PC-9 (cell line): ENCODE measurements at regions not wholly inside any gene's neighbourhood (a gene's known extent, or its start where the extent isn't known, plus 50 kb on each side); places are given as distances from the start of the nearest gene placed in this dataset.

Experiments used
- BruUV-seq: library from RNA; stranded (reverse); fragments of 400-500 nt; replicated peaks from 2 replicates; lab custom pipeline; 2021; lab: Mats Ljungman, UMichigan
- CTCF ChIA-PET: fragments of 300-600 bp; sonication (Branson Sonifier 250); formaldehyde crosslinking; loops from one replicate; lab custom pipeline; 2022; ENCODE audit warnings: antibody characterized with exemption; lab: Charles Lee
- POLR2A ChIA-PET: fragments of 300-600 bp; sonication (Branson Sonifier 250); formaldehyde crosslinking; loops from one replicate; lab custom pipeline; 2022; ENCODE audit warnings: antibody characterized with exemption; ENCODE audit not compliant: unreplicated experiment; lab: Charles Lee
- DNase-seq, 2 experiments: peaks; one replicate each; pipeline versions ENCODE4 v3.0.0 to v3.0.0-alpha.2; 2015 to 2022; ENCODE audit warnings: mixed read lengths in 1 of 2
- H2AFZ ChIP-seq: fragments of 200-600 bp; sonication (generic); 2 replicates; pipeline ENCODE4 v1.8.1; 2017; ENCODE audit warnings: antibody characterized with exemption
- H3F3A ChIP-seq: fragments of 200-600 bp; sonication (generic); 2 replicates; pipeline ENCODE4 v1.8.1; 2017; ENCODE audit warnings: antibody characterized with exemption, mild to moderate bottlenecking, low read depth; ENCODE audit not compliant: insufficient read depth
- H3K27ac ChIP-seq: fragments of 200-600 bp; sonication (generic); 2 replicates; pipeline ENCODE4 v1.6.1; 2016; ENCODE audit warnings: mixed run types
- H3K27me3 ChIP-seq: fragments of 200-600 bp; sonication (generic); 2 replicates; pipeline ENCODE4 v1.6.1; 2016; ENCODE audit warnings: low read depth, mixed run types; ENCODE audit not compliant: insufficient read depth
- H3K36me3 ChIP-seq: fragments of 200-600 bp; sonication (generic); 2 replicates; pipeline ENCODE4 v1.6.1; 2016; ENCODE audit warnings: low read depth, mixed run types
- H3K4me1 ChIP-seq: fragments of 200-600 bp; sonication (generic); replicated peaks from 2 replicates; pipeline ENCODE4 v1.6.1; 2016; ENCODE audit warnings: mixed run types; ENCODE audit not compliant: insufficient read depth
- H3K4me2 ChIP-seq: fragments of 200-600 bp; sonication (generic); 2 replicates; pipeline ENCODE4 v1.6.1; 2017; ENCODE audit warnings: mixed run types
- H3K4me3 ChIP-seq: fragments of 200-600 bp; sonication (generic); 2 replicates; pipeline ENCODE4 v1.6.1; 2016; ENCODE audit warnings: mixed run types
- H3K79me2 ChIP-seq: fragments of 200-600 bp; sonication (generic); 2 replicates; pipeline ENCODE4 v1.6.1; 2017; ENCODE audit warnings: low read depth, mixed run types
- H3K9me2 ChIP-seq: fragments of 200-600 bp; sonication (generic); 2 replicates; pipeline ENCODE4 v1.8.1; 2017; ENCODE audit warnings: mild to moderate bottlenecking; ENCODE audit not compliant: insufficient read depth
- H3K9me3 ChIP-seq: fragments of 200-600 bp; sonication (generic); 2 replicates; pipeline ENCODE4 v1.8.1; 2016; ENCODE audit warnings: low read depth; ENCODE audit not compliant: insufficient read depth
- H4K20me1 ChIP-seq: fragments of 200-600 bp; sonication (generic); 2 replicates; pipeline ENCODE4 v1.8.1; 2017; ENCODE audit not compliant: insufficient read depth
- CTCF ChIP-seq: fragments of 200-600 bp; sonication (generic); conservative IDR thresholded peaks from 2 replicates; pipeline ENCODE4 v1.6.1; 2017; ENCODE audit warnings: mixed run types, antibody characterized with exemption, mild to moderate bottlenecking, moderate library complexity
- EZH2 ChIP-seq: fragments of 200-600 bp; sonication (generic); IDR thresholded peaks from 2 replicates; pipeline ENCODE4 v1.8.0; 2017; ENCODE audit warnings: antibody characterized with exemption, low read depth
- intact Hi-C: fragments of 100-400 bp; cut with micrococcal nuclease; formaldehyde crosslinking; loops from one replicate; pipeline ENCODE4 v1.10.0; 2022; ENCODE audit not compliant: unreplicated experiment

GRCh38 chr12:131363841-131364495, 346.9 kb upstream of the SFSWAP start:
- ChIA-PET CTCF (no interaction called here), POLR2A (no interaction called here)
- no peaks in the 10 kb centered on the region for H4K20me1 ChIP-seq
- intact Hi-C loops: no loop called here
- H3K4me3 ChIP-seq: no peak overlapping the region
- H2AFZ ChIP-seq: no peak overlapping the region
- no peaks in the 10 kb centered on the region for H3K4me1 ChIP-seq
- no peaks in the 10 kb centered on the region for H3K9me2 ChIP-seq
- H3K79me2 ChIP-seq: no peaks in the 10 kb centered on the region
- no TSS peak for BruUV-seq
- H3F3A ChIP-seq: no peaks in the 10 kb centered on the region
- H3K36me3 ChIP-seq: no peaks in the 10 kb centered on the region
- TF ChIP-seq EZH2 (no peak), CTCF (no peak)
- H3K27me3 ChIP-seq: peaks cover 66% of the 10 kb centered on the region
- no peak overlapping the region for H3K27ac ChIP-seq
- H3K9me3 ChIP-seq: no peaks in the 10 kb centered on the region
- no peak overlapping the region for H3K4me2 ChIP-seq
- DNase-seq: no peak

- H3K4me3 ChIP-seq: no peak overlapping the region
- H3K4me2 ChIP-seq: no peak overlapping the region
- no peaks in the 10 kb centered on the region for H3K36me3 ChIP-seq
- no peaks in the 10 kb centered on the region for H3K79me2 ChIP-seq
- ChIA-PET POLR2A (no interaction called here), CTCF (no interaction called here)
- no peak for TF ChIP-seq EZH2
- no peak for TF ChIP-seq CTCF
- H3K4me1 ChIP-seq: no peaks in the 10 kb centered on the region
- intact Hi-C loops: no loop called here
- no peaks in the 10 kb centered on the region for H4K20me1 ChIP-seq
- H3K9me2 ChIP-seq: no peaks in the 10 kb centered on the region
- no TSS peak for BruUV-seq
- no peak overlapping the region for H3K27ac ChIP-seq
- no peaks in the 10 kb centered on the region for H3K9me3 ChIP-seq
- H3K27me3 ChIP-seq: peaks cover 76% of the 10 kb centered on the region
- no peak overlapping the region for H2AFZ ChIP-seq
- H3F3A ChIP-seq: no peaks in the 10 kb centered on the region
- DNase-seq: no peak
These were observed 345.7 kb upstream of the SFSWAP start for GRCh38 chr12:131364903-131365820.

GRCh38 chr12:131365821-131366260, 345.0 kb upstream of the SFSWAP start:
- Histone ChIP-seq H3K9me3 (no peaks in the 10 kb centered on the region), H3K4me3 (no peak overlapping the region), H3K27ac (no peak overlapping the region), H3F3A (no peaks in the 10 kb centered on the region), H3K79me2 (no peaks in the 10 kb centered on the region), H3K27me3 (peaks cover 76% of the 10 kb centered on the region), H2AFZ (no peak overlapping the region), H3K4me1 (no peaks in the 10 kb centered on the region), H3K9me2 (no peaks in the 10 kb centered on the region), H3K36me3 (no peaks in the 10 kb centered on the region), H4K20me1 (no peaks in the 10 kb centered on the region), H3K4me2 (no peak overlapping the region)
- intact Hi-C loops: no loop called here
- BruUV-seq: no TSS peak
- no peak for DNase-seq
- ChIA-PET POLR2A (no interaction called here), CTCF (no interaction called here)
- TF ChIP-seq EZH2 (no peak), CTCF (no peak)
